ENCODE measurements at regions not wholly inside any gene's neighbourhood (a gene's known extent, or its start where the extent isn't known, plus 50 kb on each side); places are given as distances from the start of the nearest gene placed in this dataset.

DNA sequence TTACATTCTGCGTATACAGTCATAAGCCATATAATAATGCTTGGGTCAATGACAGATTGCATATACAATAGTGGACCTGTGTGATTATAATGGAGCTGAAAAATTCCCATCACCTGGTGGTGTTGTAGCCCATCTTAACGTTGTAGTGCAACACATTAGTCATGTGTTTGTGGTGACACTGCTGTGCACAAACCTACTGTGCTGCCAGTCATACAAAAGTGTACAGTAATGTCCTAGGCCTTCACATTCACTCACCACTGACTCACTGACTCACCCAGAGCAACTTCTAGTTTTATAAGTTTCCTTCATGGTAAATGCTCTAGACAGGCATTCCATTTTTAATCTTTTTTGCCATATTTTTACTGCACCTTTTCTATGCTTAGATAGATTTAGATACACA lies 194.8 kb upstream of the SEL1L start:
- Histone ChIP-seq H3K79me2 (no peaks in the 10 kb centered on the region), H3K27me3 (no peaks in the 10 kb centered on the region), H3K4me2 (no peak overlapping the region), H3K27ac (no peak overlapping the region), H3K9me2 (replicated peaks; ENCODE audit: insufficient read depth) (no peaks in the 10 kb centered on the region), H3K4me3 (no peak overlapping the region), H3K36me3 (replicated peaks; ENCODE audit: insufficient read depth, low read depth) (no peaks in the 10 kb centered on the region), H3K4me1 (ENCODE audit: insufficient read depth) (no peaks in the 10 kb centered on the region), H2AFZ (no peak overlapping the region), H3K9me3 (ENCODE audit: low read depth) (no peaks in the 10 kb centered on the region), H4K20me1 (ENCODE audit: insufficient read depth, poor library complexity, severe bottlenecking) (no peaks in the 10 kb centered on the region)
- TF ChIP-seq EZH2phosphoT487 (IDR thresholded peaks at IDR 0.05; ENCODE audit: low read depth, severe bottlenecking, unreplicated experiment) (no peak), EZH2 (IDR thresholded peaks at IDR 0.05; ENCODE audit: borderline replicate concordance) (no peak)
- TF ChIP-seq, protein P1, sequence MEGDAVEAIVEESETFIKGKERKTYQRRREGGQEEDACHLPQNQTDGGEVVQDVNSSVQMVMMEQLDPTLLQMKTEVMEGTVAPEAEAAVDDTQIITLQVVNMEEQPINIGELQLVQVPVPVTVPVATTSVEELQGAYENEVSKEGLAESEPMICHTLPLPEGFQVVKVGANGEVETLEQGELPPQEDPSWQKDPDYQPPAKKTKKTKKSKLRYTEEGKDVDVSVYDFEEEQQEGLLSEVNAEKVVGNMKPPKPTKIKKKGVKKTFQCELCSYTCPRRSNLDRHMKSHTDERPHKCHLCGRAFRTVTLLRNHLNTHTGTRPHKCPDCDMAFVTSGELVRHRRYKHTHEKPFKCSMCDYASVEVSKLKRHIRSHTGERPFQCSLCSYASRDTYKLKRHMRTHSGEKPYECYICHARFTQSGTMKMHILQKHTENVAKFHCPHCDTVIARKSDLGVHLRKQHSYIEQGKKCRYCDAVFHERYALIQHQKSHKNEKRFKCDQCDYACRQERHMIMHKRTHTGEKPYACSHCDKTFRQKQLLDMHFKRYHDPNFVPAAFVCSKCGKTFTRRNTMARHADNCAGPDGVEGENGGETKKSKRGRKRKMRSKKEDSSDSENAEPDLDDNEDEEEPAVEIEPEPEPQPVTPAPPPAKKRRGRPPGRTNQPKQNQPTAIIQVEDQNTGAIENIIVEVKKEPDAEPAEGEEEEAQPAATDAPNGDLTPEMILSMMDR (IDR thresholded peaks at IDR 0.05; ENCODE audit: poor library complexity), result no peak
- WGBS (ENCODE audit: low lambda C conversion rate, missing lambda C conversion rate), result 93% methylated on average over 2 of the region's 2 CpGs
- no peak for DNase-seq (ENCODE audit: low spot score)

DNA sequence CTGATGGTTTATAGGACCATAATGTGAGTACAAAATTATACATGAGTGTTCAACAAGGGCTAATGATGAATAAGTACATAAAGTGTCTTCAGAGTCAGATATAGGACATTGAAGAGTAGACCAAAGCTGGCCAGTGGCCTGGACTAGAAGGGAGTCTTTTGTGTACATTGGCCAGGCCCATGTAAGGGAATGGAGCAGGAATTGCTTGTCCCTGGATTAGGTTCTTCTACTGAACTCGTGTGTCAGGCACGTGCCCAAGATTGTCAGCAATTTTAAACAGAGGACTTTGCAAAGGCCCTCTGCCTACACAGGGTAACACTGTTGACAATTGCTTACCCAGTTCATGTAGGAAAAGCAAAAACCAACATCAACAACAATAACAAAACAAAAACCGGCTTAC lies 196.0 kb upstream of the SEL1L start:
- no peak for DNase-seq (ENCODE audit: low spot score)
- H3K9me3 ChIP-seq (ENCODE audit: low read depth), result no peaks in the 10 kb centered on the region
- 93% methylated on average over 3 of the region's 3 CpGs for WGBS (ENCODE audit: low lambda C conversion rate, missing lambda C conversion rate)
- no peak overlapping the region for H2AFZ ChIP-seq
- H3K27ac ChIP-seq, result no peak overlapping the region
- H3K4me2 ChIP-seq, result no peak overlapping the region
- H4K20me1 ChIP-seq (ENCODE audit: insufficient read depth, poor library complexity, severe bottlenecking), result no peaks in the 10 kb centered on the region
- no peaks in the 10 kb centered on the region for H3K79me2 ChIP-seq
- no peak overlapping the region for H3K4me3 ChIP-seq
- no peaks in the 10 kb centered on the region for H3K36me3 ChIP-seq (replicated peaks; ENCODE audit: insufficient read depth, low read depth)
- H3K27me3 ChIP-seq, result no peaks in the 10 kb centered on the region
- no peaks in the 10 kb centered on the region for H3K9me2 ChIP-seq (replicated peaks; ENCODE audit: insufficient read depth)
- no peak for TF ChIP-seq EZH2 (IDR thresholded peaks at IDR 0.05; ENCODE audit: borderline replicate concordance)
- TF ChIP-seq, protein P1 (IDR thresholded peaks at IDR 0.05; ENCODE audit: poor library complexity), result no peak
- TF ChIP-seq EZH2phosphoT487 (IDR thresholded peaks at IDR 0.05; ENCODE audit: low read depth, severe bottlenecking, unreplicated experiment), result no peak
- H3K4me1 ChIP-seq (ENCODE audit: insufficient read depth), result no peaks in the 10 kb centered on the region

DNA sequence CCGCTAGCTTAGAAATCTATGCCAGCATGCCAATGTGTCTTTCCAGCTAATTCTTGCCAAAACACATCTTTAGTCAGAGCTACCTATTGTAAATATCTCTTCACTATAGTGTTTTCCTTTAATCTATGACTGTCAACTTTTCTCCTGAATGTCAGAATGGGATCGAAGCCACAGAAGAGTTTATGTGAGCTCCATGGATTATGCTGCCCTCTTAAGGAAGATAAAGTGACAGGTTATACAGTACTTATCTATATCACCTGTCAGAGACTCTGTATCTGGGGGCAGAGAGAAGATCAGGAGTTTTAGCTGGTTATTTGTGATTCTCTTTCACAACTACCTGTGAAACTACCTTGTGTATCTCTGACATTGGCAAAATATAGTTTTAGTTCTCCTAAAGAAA lies 204.3 kb upstream of the SEL1L start:
- TF ChIP-seq EZH2phosphoT487 (IDR thresholded peaks at IDR 0.05; ENCODE audit: low read depth, severe bottlenecking, unreplicated experiment), result no peak
- TF ChIP-seq, protein P1 (IDR thresholded peaks at IDR 0.05; ENCODE audit: poor library complexity), result peak; percentile 5
- DNase-seq (ENCODE audit: low spot score), result no peak
- Histone ChIP-seq H3K4me3 (no peak overlapping the region), H3K9me3 (ENCODE audit: low read depth) (no peaks in the 10 kb centered on the region), H3K79me2 (no peaks in the 10 kb centered on the region), H3K4me2 (no peak overlapping the region), H3K4me1 (ENCODE audit: insufficient read depth) (no peaks in the 10 kb centered on the region), H3K27me3 (no peaks in the 10 kb centered on the region), H2AFZ (no peak overlapping the region), H3K36me3 (replicated peaks; ENCODE audit: insufficient read depth, low read depth) (no peaks in the 10 kb centered on the region), H4K20me1 (ENCODE audit: insufficient read depth, poor library complexity, severe bottlenecking) (no peaks in the 10 kb centered on the region), H3K9me2 (replicated peaks; ENCODE audit: insufficient read depth) (no peaks in the 10 kb centered on the region), H3K27ac (no peak overlapping the region)
- WGBS (ENCODE audit: low lambda C conversion rate, missing lambda C conversion rate), result 69% methylated on average over 2 of the region's 2 CpGs
